BE2C (cell line): ENCODE measurements at regions not wholly inside any gene's neighbourhood (a gene's known extent, or its start where the extent isn't known, plus 50 kb on each side); places are given as distances from the start of the nearest gene placed in this dataset.

Experiments used
- DNase-seq: peaks from one replicate; pipeline ENCODE4 v3.0.0-alpha.2; 2020
- H3K27me3 ChIP-seq: fragments of 250-450 bp; sonication (Bioruptor Pico); 2 replicates; pipeline ENCODE4 v1.5.1; 2020; ENCODE audit warnings: mild to moderate bottlenecking
- H3K36me3 ChIP-seq: fragments of 250-450 bp; sonication (Bioruptor Pico); 2 replicates; pipeline ENCODE4 v1.5.1; 2020; ENCODE audit warnings: mild to moderate bottlenecking
- H3K4me1 ChIP-seq: fragments of 250-450 bp; sonication (Bioruptor Pico); 2 replicates; pipeline ENCODE4 v1.5.1; 2020
- H3K4me3 ChIP-seq: 2 replicates; pipeline ENCODE4 v1.5.1; 2011; ENCODE audit warnings: low read depth, low read length
- H3K9me3 ChIP-seq: fragments of 250-450 bp; sonication (Bioruptor Pico); 2 replicates; pipeline ENCODE4 v1.5.1; 2020
- CTCF ChIP-seq: IDR thresholded peaks from 2 replicates; pipeline ENCODE4 v1.5.1; 2012; ENCODE audit warnings: mild to moderate bottlenecking, low read depth, low read length

DNA sequence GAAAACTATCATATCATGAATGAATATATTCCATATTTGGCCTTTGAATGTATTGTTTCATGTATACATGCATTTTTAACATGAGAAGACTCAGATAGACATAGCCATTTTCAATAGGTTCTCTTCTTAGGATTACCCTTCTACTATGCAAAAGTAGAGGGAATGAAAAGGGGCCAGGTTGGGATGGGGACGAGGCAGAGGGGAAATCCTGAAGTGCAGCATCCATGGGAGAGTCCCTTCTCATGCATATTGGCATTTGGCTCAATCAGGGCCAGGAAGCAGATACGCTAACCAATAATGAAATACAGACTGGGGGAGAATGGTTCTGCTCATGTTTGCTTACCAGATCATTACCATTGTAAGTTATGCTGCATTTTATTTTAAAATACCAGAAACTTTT, 475.8 kb downstream of the STK39 start:
- no peaks in the 10 kb centered on the region for H3K27me3 ChIP-seq
- H3K4me3 ChIP-seq: no peak overlapping the region
- H3K4me1 ChIP-seq: no peaks in the 10 kb centered on the region
- H3K36me3 ChIP-seq: no peaks in the 10 kb centered on the region
- no peaks in the 10 kb centered on the region for H3K9me3 ChIP-seq
- DNase-seq: no peak
- TF ChIP-seq CTCF: no peak

- no peaks in the 10 kb centered on the region for H3K4me1 ChIP-seq
- no peaks in the 10 kb centered on the region for H3K27me3 ChIP-seq
- no peaks in the 10 kb centered on the region for H3K36me3 ChIP-seq
- no peaks in the 10 kb centered on the region for H3K9me3 ChIP-seq
- TF ChIP-seq CTCF: no peak
- DNase-seq: no peak
- no peak overlapping the region for H3K4me3 ChIP-seq
These were observed 478.4 kb downstream of the STK39 start for GRCh38 chr2:167769020-167769419.

- Histone ChIP-seq H3K4me3 (no peak overlapping the region), H3K27me3 (no peaks in the 10 kb centered on the region), H3K9me3 (no peaks in the 10 kb centered on the region), H3K4me1 (no peaks in the 10 kb centered on the region), H3K36me3 (no peaks in the 10 kb centered on the region)
- DNase-seq: no peak
- TF ChIP-seq CTCF: no peak
These were observed 479.6 kb downstream of the STK39 start for GRCh38 chr2:167767830-167768229.

- DNase-seq: no peak
- TF ChIP-seq CTCF: no peak
- Histone ChIP-seq H3K36me3 (no peaks in the 10 kb centered on the region), H3K4me3 (no peak overlapping the region), H3K9me3 (no peaks in the 10 kb centered on the region), H3K27me3 (no peaks in the 10 kb centered on the region), H3K4me1 (no peaks in the 10 kb centered on the region)
These were observed 482.5 kb downstream of the STK39 start for GRCh38 chr2:167764772-167765341.

GRCh38 chr2:167761465-167762136, 485.8 kb downstream of the STK39 start:
- H3K36me3 ChIP-seq: no peaks in the 10 kb centered on the region
- no peaks in the 10 kb centered on the region for H3K27me3 ChIP-seq
- no peak for DNase-seq
- H3K4me1 ChIP-seq: no peaks in the 10 kb centered on the region
- H3K9me3 ChIP-seq: no peaks in the 10 kb centered on the region
- H3K4me3 ChIP-seq: no peak overlapping the region
- TF ChIP-seq CTCF: no peak

DNA sequence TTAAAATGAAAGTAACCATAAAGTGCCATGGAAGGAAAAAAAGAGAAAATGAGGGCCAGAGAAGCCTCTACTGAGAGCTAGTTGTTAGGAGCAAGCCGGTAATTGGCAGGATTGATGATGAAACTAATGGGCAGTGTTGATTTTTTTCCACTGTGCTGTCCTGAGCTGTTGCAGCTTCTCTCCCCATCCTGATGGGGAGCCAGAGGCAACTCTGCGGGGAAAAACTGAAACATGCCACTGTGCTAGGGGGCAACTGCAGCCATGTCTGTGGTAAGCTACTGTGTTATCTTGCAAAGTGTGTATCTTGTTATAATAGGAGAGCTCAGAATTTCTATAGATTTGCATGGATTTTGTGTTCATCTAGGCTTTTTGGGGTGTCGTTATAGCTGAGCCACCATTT, 487.9 kb downstream of the STK39 start:
- Histone ChIP-seq H3K4me1 (no peaks in the 10 kb centered on the region), H3K9me3 (no peaks in the 10 kb centered on the region), H3K4me3 (no peak overlapping the region), H3K27me3 (no peaks in the 10 kb centered on the region), H3K36me3 (no peaks in the 10 kb centered on the region)
- no peak for TF ChIP-seq CTCF
- DNase-seq: no peak
